Stomach smooth muscle (tissue), 2 donors: ENCODE measurements at regions not wholly inside any gene's neighbourhood (a gene's known extent, or its start where the extent isn't known, plus 50 kb on each side); places are given as distances from the start of the nearest gene placed in this dataset.

Experiments
- H3K27ac ChIP-seq: one replicate; pipeline ENCODE4 v1.7.0; 2013; ENCODE audit warnings: mild to moderate bottlenecking, low read length, inconsistent platforms
- H3K27me3 ChIP-seq, 2 donors: one replicate each; pipeline ENCODE4 v1.7.0; 2013; ENCODE audit warnings: low read length in 2 of 2; ENCODE audit not compliant: insufficient read depth in 2 of 2, control insufficient read depth in 1 of 2
- H3K36me3 ChIP-seq, 2 donors: one replicate each; pipeline ENCODE4 v1.7.0; 2013; ENCODE audit warnings: low read length in 2 of 2; ENCODE audit not compliant: control insufficient read depth in 2 of 2, insufficient read depth in 2 of 2
- H3K4me1 ChIP-seq: one replicate; pipeline ENCODE4 v1.7.0; 2013; ENCODE audit warnings: low read length; ENCODE audit not compliant: control insufficient read depth, insufficient read depth
- H3K4me3 ChIP-seq, 2 donors: one replicate each; pipeline ENCODE4 v1.7.0; 2013; ENCODE audit warnings: low read length in 2 of 2
- H3K9ac ChIP-seq, 2 donors: one replicate each; pipeline ENCODE4 v1.7.0; 2013; ENCODE audit warnings: low read length in 2 of 2, mild to moderate bottlenecking in 1 of 2
- H3K9me3 ChIP-seq, 2 donors: one replicate each; pipeline ENCODE4 v1.7.0; 2013; ENCODE audit warnings: low read length in 2 of 2; ENCODE audit not compliant: control insufficient read depth in 2 of 2
- donor health status: healthy.
- donor health status: Pancreatic carcinoma.

DNA sequence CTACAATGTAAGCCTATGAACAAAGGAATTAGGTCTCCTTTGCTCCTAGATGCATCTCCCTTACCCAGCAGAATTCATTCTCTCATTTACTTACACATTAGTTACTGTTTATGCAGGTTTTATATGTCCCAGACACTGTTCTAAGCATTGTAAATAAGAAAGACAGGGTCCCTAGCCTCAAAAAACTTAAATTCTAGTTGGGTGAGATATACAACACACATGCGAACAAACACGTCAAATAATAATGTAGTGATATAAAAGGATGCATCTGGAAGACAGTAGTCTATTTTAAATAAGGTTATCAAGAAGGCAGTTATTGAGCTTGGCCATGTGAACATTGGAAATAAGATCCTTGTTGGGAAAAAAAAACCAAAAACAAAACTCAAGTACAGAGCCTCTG, 479.7 kb downstream of the DNAJB9 start:
- Histone ChIP-seq H3K4me1 (no peaks in the 10 kb centered on the region), H3K9ac (no peak overlapping the region), H3K4me3 (no peak overlapping the region), H3K27me3 (no peaks in the 10 kb centered on the region), H3K9me3 (no peaks in the 10 kb centered on the region), H3K36me3 (no peaks in the 10 kb centered on the region), H3K27ac (no peak overlapping the region)

DNA sequence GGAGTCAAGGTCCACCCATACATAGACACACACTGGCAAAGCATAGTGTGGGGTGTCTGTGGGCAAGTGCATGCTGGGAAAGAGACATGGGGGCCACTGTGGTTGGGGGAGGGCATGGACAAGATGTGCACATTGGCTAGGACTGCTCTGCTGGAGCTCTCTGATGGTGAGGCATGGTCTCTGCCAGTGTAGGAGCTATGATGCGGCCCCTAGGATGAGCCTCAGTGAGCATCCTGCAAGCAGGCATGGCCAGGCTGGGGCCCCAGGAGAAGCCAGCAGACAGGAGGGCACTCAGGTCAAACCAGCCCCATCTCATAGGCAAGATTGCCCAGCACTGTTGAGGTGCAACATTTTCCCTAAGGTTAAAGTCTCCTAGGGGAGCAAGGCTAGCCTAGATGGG, 489.4 kb downstream of the DNAJB9 start:
- Histone ChIP-seq H3K9ac (no peak overlapping the region), H3K4me3 (no peak overlapping the region), H3K36me3 (no peaks in the 10 kb centered on the region), H3K9me3 (no peaks in the 10 kb centered on the region), H3K4me1 (no peaks in the 10 kb centered on the region), H3K27ac (no peak overlapping the region), H3K27me3 (no peaks in the 10 kb centered on the region)

DNA sequence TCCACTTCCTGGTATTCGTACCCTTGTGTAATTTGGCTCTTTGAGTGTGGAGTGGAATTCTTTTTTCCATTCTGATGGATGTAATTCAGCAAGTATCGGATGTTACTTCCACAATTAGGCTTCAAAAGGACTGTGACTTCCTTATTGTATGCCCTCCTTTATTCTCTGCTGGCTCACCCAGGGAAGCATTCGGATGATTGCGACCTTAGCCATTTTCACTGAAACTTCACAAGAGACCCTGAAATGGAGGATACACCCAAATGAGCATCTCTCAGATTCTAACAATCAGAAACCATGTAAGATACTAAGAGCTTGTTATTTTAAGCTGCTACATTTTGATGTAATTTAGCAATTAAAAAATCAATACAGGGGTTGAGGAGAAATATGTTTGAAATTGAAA, 493.1 kb downstream of the DNAJB9 start:
- H3K27ac ChIP-seq: no peak overlapping the region
- H3K27me3 ChIP-seq: no peaks in the 10 kb centered on the region
- no peaks in the 10 kb centered on the region for H3K4me1 ChIP-seq
- no peaks in the 10 kb centered on the region for H3K9me3 ChIP-seq
- no peak overlapping the region for H3K9ac ChIP-seq
- H3K4me3 ChIP-seq: no peak overlapping the region
- H3K36me3 ChIP-seq: no peaks in the 10 kb centered on the region

DNA sequence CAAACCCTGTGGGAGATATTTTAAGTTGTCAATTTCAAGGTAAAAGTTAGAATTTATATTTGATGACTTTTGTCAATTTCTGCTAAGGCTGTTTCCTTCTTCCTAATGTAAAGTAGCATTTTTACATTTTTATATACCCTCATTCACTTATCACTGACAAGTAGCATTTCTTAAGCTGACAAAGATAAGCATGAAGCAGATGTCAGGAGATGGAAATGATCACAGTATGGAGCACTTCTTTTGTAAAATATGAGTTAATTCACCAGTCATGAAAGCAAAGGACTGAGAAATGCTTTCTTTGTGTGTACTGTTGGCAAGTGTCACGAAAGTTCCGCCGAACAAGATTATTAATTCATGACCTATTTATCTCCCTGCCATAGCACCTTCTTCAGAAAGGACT, 503.9 kb downstream of the DNAJB9 start:
- Histone ChIP-seq H3K36me3 (no peaks in the 10 kb centered on the region), H3K27ac (no peak overlapping the region), H3K9me3 (no peaks in the 10 kb centered on the region), H3K27me3 (no peaks in the 10 kb centered on the region), H3K9ac (no peak overlapping the region), H3K4me1 (no peaks in the 10 kb centered on the region), H3K4me3 (no peak overlapping the region)

DNA sequence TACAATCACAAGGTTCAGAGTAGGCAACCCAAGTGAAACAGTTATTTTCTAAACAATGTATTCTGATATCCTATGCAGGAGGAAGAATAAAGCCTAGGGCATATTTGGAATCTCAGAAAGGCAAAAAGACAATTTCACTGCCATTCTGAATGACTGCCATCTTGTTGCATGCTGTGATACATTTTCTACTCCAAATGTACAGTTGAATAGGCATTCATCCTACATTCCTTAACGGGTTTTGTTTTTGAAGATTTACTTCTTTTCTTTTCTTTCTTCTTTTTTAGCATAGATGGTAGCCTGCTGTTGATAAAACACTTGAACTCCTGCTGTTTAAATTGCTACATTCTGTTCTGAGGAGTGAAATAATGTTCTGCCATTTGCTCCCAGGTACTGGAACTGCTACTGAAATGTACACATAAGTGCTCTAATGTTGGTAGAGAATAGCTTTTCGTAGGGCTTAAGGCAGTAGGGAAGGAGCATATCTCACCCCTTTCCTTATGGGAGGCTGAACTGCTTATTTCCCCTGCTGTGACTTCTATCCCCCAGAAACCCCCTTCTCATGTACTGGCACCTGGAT, 506.8 kb downstream of the DNAJB9 start:
- H3K27ac ChIP-seq: no peak overlapping the region
- H3K9ac ChIP-seq: no peak overlapping the region
- no peaks in the 10 kb centered on the region for H3K27me3 ChIP-seq
- H3K36me3 ChIP-seq: no peaks in the 10 kb centered on the region
- no peak overlapping the region for H3K4me3 ChIP-seq
- no peaks in the 10 kb centered on the region for H3K9me3 ChIP-seq
- H3K4me1 ChIP-seq: no peaks in the 10 kb centered on the region

DNA sequence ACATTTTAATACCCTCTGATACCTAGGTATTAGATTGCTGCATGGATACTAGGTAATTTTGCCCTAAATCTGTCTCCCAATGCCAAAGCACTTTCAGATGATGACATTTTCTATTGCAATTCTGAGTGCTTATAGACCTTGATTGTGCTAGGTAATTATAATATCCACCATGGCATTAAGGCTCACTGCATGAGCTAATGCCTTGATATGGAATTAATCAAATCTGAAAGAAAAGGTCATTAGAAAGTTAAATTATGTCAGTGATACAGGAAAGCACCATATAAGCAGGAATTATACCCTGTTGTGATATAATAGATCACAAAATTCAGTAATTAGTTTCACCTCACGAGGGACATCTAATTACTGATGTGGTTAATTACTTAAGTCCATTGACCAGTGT, 521.4 kb downstream of the DNAJB9 start:
- no peaks in the 10 kb centered on the region for H3K27me3 ChIP-seq
- H3K36me3 ChIP-seq: no peaks in the 10 kb centered on the region
- no peak overlapping the region for H3K9ac ChIP-seq
- H3K4me1 ChIP-seq: no peaks in the 10 kb centered on the region
- no peak overlapping the region for H3K4me3 ChIP-seq
- no peaks in the 10 kb centered on the region for H3K9me3 ChIP-seq
- no peak overlapping the region for H3K27ac ChIP-seq

DNA sequence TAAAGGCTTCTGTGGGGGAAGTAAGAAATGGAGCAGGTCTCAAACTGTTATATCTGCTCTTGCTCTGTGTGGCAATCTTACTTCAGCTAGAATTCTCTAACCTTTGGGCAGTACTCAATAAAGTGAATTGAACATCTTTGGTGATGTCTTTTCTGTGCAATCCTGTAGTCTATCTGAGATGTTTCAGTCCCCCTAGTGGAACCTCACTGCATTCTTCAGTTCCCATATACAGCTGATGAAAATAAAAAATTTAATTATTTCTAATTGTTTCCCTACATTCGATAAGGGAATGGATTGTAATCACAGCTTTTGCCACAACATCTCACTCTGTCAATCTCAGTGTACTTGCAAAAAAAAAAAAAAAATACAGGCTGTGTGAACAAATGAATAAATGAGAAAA, 522.6 kb downstream of the DNAJB9 start:
- Histone ChIP-seq H3K4me3 (no peak overlapping the region), H3K27me3 (no peaks in the 10 kb centered on the region), H3K4me1 (no peaks in the 10 kb centered on the region), H3K9me3 (no peaks in the 10 kb centered on the region), H3K9ac (no peak overlapping the region), H3K36me3 (no peaks in the 10 kb centered on the region), H3K27ac (no peak overlapping the region)

DNA sequence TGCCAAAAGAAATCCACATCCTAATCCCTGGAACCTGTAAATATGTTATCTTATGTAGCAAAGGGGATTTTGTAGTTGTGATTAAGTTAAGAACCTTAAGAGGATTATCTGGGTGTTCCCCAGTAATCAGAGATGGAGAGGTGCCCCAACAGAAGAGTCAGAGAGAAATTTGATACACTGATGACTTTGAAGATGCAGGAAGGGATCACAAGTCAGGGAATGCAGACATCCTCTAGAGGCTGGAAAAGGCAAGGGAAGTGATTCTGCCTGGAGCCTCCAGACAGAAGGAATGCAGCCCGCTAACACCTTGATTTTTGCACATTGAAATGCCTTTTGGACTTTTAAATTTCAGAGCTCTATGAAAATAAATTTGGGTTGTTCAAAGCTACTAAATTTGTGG, 531.7 kb downstream of the DNAJB9 start:
- H3K27me3 ChIP-seq: no peaks in the 10 kb centered on the region
- H3K27ac ChIP-seq: no peak overlapping the region
- no peaks in the 10 kb centered on the region for H3K36me3 ChIP-seq
- no peak overlapping the region for H3K9ac ChIP-seq
- no peaks in the 10 kb centered on the region for H3K4me1 ChIP-seq
- H3K9me3 ChIP-seq: no peaks in the 10 kb centered on the region
- no peak overlapping the region for H3K4me3 ChIP-seq

DNA sequence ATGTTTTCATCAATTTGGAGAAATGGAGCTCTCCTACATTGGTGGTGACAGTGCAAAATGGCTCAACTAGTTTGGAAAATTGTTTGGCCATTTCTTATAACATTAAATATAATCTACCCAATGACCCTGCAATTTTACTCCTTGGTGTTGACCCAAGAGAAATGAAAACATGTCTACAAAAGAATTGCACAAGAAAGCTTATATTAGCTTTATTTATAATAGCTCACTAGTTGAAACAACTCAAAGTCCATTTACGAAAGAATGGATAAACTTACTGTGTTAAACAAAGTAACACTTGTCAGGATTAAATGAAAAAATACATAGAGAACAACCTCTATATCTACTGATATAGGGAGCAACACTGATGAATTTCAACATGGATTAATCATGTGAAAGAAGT, 539.9 kb downstream of the DNAJB9 start:
- Histone ChIP-seq H3K9ac (no peak overlapping the region), H3K27ac (no peak overlapping the region), H3K27me3 (no peaks in the 10 kb centered on the region), H3K36me3 (no peaks in the 10 kb centered on the region), H3K4me3 (no peak overlapping the region), H3K9me3 (no peaks in the 10 kb centered on the region), H3K4me1 (no peaks in the 10 kb centered on the region)

DNA sequence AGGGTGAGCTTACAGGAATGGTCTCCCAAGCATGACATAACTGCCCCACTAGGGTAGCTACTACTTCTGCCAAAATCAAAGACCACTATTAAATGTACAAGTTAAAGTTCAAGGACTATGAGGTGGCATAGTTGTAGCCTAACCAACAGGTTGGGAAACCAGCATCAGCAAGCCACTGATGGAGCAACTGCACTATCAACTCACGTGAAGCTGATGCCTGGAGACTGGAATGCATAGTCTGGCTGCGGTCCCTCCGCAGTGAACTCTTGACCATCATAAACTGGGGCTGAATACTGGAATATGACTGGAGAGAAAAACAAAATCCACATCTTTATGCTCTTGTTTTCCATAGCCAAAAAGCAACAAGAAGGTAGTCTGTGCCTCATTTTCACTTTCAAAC, 541.4 kb downstream of the DNAJB9 start:
- H3K9me3 ChIP-seq: no peaks in the 10 kb centered on the region
- no peak overlapping the region for H3K27ac ChIP-seq
- no peaks in the 10 kb centered on the region for H3K36me3 ChIP-seq
- no peak overlapping the region for H3K9ac ChIP-seq
- peak overlapping the region in 1 of 2 donors; percentile 45 for H3K4me3 ChIP-seq
- H3K4me1 ChIP-seq: no peaks in the 10 kb centered on the region
- no peaks in the 10 kb centered on the region for H3K27me3 ChIP-seq

DNA sequence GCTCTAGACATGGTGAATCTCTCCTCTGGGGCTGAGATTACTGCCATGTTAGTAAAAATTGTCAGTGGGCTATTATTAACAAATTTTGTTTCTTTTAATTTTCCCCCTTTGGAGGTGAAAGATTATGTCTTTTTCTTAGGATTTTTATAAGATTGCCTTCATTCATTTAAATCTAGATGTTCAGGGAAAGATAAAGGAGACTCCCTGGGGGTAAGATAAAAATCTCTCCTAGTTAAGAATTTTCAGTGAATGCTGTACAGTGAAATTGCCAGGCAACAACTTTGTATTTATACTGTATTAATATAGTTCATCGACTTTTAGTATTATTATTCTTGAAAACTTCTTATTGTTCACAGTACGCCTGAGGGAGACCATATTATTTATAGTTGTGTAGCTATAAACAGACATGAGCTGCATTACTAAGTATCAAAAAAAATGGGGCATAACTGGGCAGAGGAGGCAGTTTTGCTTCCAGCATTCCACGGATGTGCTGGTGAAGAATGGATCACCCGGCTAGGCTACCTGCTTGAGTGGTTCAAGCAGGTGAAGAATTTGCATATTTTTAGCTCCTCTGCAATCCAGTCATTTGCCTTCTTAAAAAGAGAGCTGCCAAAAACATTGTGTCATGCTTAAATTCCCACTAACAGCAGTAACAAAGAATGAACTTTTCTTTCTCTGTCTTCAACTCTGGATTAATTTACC, 552.1 kb downstream of the DNAJB9 start:
- no peak overlapping the region for H3K27ac ChIP-seq
- H3K9me3 ChIP-seq: no peaks in the 10 kb centered on the region
- no peaks in the 10 kb centered on the region for H3K27me3 ChIP-seq
- no peak overlapping the region for H3K9ac ChIP-seq
- H3K4me1 ChIP-seq: no peaks in the 10 kb centered on the region
- H3K4me3 ChIP-seq: no peak overlapping the region
- H3K36me3 ChIP-seq: no peaks in the 10 kb centered on the region
